Loucy (cell line): ENCODE measurements at regions not wholly inside any gene's neighbourhood (a gene's known extent, or its start where the extent isn't known, plus 50 kb on each side); places are given as distances from the start of the nearest gene placed in this dataset.

Experiments used
- EZH2phosphoT487 ChIP-seq: fragments of 200-600 bp; IDR thresholded peaks from 2 replicates; pipeline ENCODE4 v1.6.1; 2018; ENCODE audit warnings: antibody characterized with exemption, mild to moderate bottlenecking, moderate library complexity, borderline replicate concordance
- TF ChIP-seq, protein P1 (sequence below): fragments of 200-600 bp; sonication (generic); conservative IDR thresholded peaks from 2 replicates; pipeline ENCODE4 v1.5.1; 2014; ENCODE audit warnings: mild to moderate bottlenecking, antibody characterized with exemption, low read length

DNA sequence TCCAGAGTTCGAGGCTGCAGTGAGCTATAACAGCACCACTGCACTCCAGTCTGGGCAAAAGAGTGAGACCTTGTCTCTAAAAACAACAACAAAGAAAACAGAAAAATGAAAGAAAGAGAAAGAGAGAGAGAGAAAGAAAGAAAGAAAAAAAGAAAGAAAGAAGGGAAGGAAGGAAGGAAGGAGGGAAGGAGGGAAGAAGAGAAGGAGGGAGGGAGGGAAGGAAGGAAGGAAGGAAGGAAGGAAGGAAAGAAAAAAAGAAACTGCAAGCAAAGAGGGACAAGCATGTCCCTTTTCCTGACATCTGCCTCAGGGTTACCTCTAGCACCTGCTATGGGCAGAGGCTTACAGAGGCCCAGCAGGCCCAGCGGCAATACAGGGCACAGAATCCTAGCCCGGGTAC is 475.0 kb downstream of the MIAT start:
- TF ChIP-seq EZH2phosphoT487: no peak
- TF ChIP-seq, protein P1, sequence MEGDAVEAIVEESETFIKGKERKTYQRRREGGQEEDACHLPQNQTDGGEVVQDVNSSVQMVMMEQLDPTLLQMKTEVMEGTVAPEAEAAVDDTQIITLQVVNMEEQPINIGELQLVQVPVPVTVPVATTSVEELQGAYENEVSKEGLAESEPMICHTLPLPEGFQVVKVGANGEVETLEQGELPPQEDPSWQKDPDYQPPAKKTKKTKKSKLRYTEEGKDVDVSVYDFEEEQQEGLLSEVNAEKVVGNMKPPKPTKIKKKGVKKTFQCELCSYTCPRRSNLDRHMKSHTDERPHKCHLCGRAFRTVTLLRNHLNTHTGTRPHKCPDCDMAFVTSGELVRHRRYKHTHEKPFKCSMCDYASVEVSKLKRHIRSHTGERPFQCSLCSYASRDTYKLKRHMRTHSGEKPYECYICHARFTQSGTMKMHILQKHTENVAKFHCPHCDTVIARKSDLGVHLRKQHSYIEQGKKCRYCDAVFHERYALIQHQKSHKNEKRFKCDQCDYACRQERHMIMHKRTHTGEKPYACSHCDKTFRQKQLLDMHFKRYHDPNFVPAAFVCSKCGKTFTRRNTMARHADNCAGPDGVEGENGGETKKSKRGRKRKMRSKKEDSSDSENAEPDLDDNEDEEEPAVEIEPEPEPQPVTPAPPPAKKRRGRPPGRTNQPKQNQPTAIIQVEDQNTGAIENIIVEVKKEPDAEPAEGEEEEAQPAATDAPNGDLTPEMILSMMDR: no peak
